GM23248 (cell line): ENCODE measurements at regions not wholly inside any gene's neighbourhood (a gene's known extent, or its start where the extent isn't known, plus 50 kb on each side); places are given as distances from the start of the nearest gene placed in this dataset.

Source experiments
- EZH2 ChIP-seq: fragments of 200-600 bp; sonication (generic); IDR thresholded peaks from 2 replicates; pipeline ENCODE4 v1.6.1; 2018; ENCODE audit warnings: antibody characterized with exemption, mild to moderate bottlenecking; ENCODE audit not compliant: insufficient read depth, poor library complexity, severe bottlenecking
- EZH2phosphoT487 ChIP-seq: fragments of 200-600 bp; sonication (generic); IDR thresholded peaks from 2 replicates; pipeline ENCODE4 v1.6.1; 2018; ENCODE audit warnings: antibody characterized with exemption, moderate library complexity, mild to moderate bottlenecking, low read depth; ENCODE audit not compliant: insufficient read depth

DNA sequence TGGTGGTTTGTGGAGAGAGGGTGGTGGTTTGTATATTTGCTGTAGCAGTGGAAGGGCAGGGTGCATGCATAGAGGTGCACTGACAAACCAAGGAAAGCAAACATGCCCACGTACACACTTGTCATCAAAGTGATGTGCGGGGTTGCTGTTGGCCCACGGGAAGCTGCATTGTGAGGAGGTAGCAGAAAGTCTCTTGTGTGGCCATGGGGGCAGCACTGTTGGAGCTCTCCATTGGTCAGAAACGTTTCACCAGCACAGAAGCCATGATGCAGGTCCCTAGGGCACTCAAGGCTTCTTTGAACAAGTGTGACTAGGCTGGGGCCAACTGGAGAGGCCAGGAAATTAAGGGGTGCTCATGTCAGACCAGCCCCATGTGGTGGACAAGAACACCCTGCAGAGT lies 174.8 kb upstream of the KLF8 start:
- no peak for TF ChIP-seq EZH2
- TF ChIP-seq EZH2phosphoT487, result no peak
